ENCODE measurements at regions not wholly inside any gene's neighbourhood (a gene's known extent, or its start where the extent isn't known, plus 50 kb on each side); places are given as distances from the start of the nearest gene placed in this dataset.
"Not testable (repeated sequence)": the region's sequence is repeated elsewhere in the genome, so short reads cannot be mapped to it uniquely, and the experiment has no call there.

- DNase-seq = no peak
Observed at GRCh38 chr13:53101883-53102282, 73.3 kb downstream of the OLFM4 start.

- no peak for DNase-seq
Observed at GRCh38 chr13:53104136-53104535, 75.5 kb downstream of the OLFM4 start.

GRCh38 chr13:53105477-53105876, 76.9 kb downstream of the OLFM4 start:
- DNase-seq = no peak

- no peak for DNase-seq
Observed at GRCh38 chr13:53105890-53106289, 77.3 kb downstream of the OLFM4 start.

DNA sequence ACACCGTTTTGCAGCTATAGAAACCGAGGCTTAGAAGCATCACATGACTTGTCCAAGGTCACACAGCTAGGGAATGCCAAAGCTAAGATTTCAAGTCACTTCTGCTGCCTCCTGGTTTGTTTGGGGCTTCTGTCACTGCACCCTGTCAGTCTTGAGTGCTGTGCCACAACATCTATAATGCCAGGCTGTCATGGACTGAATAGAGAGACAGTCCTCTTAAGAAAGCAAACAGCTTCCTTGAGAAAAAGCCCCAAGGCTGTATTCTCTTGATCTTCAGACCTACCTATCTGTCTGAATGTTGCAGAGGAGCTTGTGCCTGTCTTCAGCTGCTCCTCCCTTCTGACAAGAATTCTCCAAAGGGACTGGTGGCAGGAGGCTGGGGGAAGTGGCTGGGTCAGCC, 81.6 kb downstream of the OLFM4 start:
- no peak for DNase-seq

- DNase-seq = no peak
Observed at GRCh38 chr13:53110614-53111013, 82.0 kb downstream of the OLFM4 start.

DNA sequence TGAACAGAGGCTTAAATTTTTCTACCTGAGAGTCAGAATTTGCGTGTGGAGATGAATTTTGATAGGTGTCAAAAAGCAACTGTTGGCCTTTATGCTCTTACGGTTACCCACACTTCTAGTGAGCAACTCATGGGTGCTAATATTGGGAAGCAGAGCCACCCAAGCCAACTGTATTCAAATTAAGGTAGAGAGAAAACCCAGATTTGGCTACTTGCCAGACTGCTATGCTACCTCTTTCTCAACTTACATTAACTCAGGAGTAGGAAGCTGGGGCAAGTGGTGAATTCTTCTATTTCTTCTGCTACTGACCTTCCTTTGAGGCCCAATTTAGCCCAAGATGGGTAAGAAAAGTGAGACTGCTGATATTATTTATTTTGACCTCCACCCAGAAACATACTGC, 83.9 kb downstream of the OLFM4 start:
- no peak for DNase-seq

DNA sequence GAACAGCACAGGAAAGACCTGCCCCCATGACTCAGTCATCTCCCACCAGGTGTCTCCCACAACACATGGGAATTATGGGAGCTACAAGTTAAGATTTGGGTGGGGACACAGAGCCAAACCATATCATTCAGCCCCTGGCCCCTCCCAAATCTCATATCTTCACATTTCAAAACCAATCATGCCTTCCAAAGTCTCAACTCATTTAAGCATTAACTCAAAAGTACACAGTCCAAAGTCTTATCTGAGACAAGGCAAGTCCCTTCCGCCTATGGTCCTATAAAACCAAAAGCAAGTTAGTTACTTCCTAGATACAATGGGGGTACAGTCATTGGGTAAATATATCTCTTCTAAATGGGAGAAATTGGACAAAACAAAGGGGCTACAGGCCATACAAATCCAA, 88.4 kb downstream of the OLFM4 start:
- not testable (repeated sequence) for DNase-seq

- no peak for DNase-seq
Observed at GRCh38 chr13:53121131-53121773, 92.6 kb downstream of the OLFM4 start.

- DNase-seq = no peak
Observed at GRCh38 chr13:53121919-53122318, 93.3 kb downstream of the OLFM4 start.

GRCh38 chr13:53123536-53123935, 94.9 kb downstream of the OLFM4 start:
- DNase-seq = no peak

- DNase-seq = no peak
Observed at GRCh38 chr13:53124623-53125022, 96.0 kb downstream of the OLFM4 start.

DNA sequence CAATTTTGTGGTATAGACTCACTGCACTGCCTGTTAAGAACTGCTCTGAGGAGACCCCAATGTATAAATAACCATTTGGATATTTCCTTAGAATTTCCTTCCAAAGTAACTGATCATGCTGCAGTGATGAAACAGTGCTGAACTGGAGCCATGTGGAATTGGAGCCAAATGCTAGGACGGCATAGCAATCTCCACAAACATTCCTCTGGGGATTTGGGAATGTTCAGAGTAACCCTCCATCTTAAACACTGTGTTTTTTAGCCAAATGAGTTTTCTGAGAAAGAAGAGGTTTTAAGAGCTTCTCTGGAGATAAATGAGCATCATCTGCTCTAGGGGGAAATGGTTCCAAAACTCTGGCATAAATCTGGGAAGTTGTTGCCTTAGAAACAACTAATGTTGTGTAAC, 98.2 kb downstream of the OLFM4 start:
- DNase-seq = no peak

DNA sequence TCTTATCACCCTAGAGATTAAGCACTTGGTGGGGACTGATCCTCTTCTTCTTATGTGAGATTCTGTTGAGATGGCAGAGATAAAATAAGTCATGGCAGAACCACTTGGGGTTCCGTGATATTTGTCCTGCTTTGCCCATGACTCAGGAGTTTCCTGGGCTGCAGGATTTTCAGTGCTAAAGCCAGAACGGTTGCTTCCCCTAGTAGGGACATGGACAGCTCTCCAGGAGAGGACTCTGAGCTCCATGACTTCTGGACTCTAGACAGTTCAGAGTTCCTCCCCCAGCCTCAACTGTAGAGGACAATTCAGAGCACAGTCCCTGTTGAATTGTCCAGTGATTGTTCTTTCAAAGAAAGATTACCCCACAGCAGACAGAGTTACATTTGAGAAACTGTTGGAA, 98.8 kb downstream of the OLFM4 start:
- no peak for DNase-seq

- DNase-seq = no peak
Observed at GRCh38 chr13:53129864-53130393, 101.3 kb downstream of the OLFM4 start.

GRCh38 chr13:53131361-53131760, 102.7 kb downstream of the OLFM4 start:
- DNase-seq = no peak

DNA sequence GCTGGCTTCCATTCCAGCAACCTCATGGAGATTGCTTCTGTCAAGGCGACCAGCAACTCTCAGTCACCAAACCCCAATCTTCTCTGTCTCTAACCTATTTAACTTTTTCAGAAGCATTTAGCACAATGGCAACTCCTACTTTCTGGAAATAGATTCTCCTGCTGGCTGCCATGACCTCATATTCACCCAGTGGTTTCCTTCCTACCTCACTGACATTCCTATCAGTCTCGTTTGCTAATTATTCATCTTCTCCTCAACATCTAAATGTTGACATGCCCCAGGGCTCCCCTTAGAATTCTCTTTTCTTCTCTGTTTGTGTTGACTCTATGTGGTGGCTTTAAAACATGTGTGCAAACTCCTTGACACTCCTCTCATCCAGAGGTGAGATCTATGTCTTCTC, 106.7 kb downstream of the OLFM4 start:
- no peak for DNase-seq

DNA sequence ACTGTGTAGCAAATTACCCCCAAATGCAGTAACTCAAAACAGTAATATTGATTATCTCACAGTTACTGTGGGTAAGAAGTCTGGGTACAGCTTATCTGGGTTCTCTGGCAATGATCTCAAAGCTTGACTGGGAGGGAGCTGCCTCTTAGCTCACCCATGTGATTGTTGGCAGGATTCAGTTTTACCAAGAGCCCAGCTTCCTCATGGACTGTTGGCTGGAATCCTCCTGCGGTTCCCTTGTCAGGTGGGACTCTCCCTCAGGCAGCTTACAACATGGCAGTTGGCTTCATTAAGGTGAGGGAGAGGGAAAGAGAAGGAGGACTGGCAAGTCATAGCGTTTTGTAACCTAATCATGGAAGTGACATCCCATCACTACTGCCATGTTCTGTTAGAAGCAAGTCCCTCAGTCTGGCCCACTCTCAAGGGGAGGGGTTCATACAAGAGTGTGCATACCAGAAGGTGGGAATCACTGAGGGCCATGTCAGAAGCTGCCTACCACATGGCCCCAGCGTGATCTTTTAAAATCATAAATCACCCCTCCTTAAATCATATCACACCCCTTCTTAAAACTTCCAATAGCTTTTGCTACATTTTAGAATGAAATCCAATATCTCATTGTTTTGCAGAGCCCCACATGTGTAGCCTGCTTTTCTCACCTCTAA, 108.1 kb downstream of the OLFM4 start:
- no peak for DNase-seq

DNA sequence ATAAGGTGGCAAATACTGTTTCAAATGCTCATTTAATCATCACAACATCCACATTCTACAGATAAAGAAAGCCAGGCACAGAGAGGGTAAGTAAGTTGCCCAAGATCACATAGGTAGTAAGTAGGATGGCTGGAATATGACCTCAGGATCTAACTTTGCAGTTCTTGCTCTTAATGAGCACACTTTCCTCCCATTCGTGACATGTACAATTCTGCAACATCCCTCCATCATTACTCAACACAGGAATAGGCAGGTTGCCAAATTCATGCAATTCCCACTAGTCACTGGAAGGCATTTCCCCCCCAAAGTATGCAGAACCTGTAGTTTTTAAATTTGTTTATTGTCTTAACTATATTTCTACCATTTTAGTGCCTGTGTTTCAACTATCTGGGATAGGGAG, 109.2 kb downstream of the OLFM4 start:
- DNase-seq = no peak

GRCh38 chr13:53138376-53139036, 109.9 kb downstream of the OLFM4 start:
- no peak for DNase-seq

GRCh38 chr13:53141336-53141735, 112.7 kb downstream of the OLFM4 start:
- DNase-seq = no peak

DNA sequence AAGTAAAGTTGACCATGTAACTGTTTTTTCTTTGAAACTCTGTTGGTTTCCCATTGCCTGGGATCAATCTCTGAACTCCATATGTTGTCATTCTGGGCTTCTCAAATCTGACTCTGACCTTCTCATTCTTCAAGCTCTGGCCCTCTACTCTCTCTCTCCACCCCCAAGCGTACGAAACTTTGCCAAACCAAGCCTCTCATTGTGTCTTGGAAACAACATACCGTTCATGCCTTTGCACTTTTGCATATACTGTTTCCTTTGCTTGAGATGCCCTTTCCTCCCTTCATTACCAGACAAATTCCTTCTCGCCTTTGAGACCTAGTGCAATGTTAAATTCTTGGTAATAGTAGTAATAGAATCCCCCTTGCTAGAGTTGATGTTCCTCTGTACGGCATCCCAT, 113.7 kb downstream of the OLFM4 start:
- no peak for DNase-seq

DNA sequence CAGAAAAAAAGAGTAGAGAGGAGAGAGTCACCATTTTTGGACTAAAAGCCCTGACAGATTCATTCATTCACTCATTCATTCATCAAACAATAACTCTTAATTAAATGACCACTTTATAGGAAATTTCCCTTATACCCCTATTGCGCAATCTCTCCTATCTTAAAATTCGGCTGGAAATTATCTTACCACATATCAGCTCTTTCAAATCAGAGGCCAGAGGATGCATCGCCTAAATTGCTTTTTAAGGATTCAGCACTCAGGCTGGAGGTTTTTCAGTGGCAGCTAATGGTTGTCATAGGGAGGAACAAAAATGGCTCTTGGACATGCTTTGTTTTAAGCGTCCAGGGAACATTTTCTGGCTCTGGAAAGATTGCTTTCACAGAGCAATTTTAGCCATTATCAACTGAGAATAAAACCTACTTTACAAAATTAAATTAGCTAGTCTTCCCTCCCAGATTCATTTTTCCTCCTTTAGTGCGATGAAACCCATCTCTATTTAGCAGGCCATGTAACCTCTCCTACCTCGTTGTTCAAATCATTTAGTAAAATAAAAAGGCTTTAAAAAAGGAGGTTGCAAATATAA, 115.2 kb downstream of the OLFM4 start:
- no peak for DNase-seq

GRCh38 chr13:53144826-53145225, 116.2 kb downstream of the OLFM4 start:
- no peak for DNase-seq

Measured in activated gamma-delta T cell (primary cell).